GM23338 (cell line): ENCODE measurements at regions not wholly inside any gene's neighbourhood (a gene's known extent, or its start where the extent isn't known, plus 50 kb on each side); places are given as distances from the start of the nearest gene placed in this dataset.

Experiments
- ATAC-seq: fragments of 200-7000 bp; cut with Tn5 transposase; 3 replicates; pipeline ENCODE4 v1.9.1; 2020
- DNase-seq: peaks from one replicate; pipeline ENCODE4 v3.0.0-alpha.2; 2015; ENCODE audit warnings: low spot score
- H2AFZ ChIP-seq: fragments of 200-600 bp; sonication (generic); 2 replicates; pipeline ENCODE4 v1.8.0; 2016; ENCODE audit warnings: antibody characterized with exemption, mild to moderate bottlenecking, moderate library complexity
- H3F3A ChIP-seq: fragments of 200-600 bp; sonication (generic); replicated peaks from 2 replicates; pipeline ENCODE4 v1.8.0; 2017; ENCODE audit warnings: antibody characterized with exemption, mixed run types, low read depth
- H3K27ac ChIP-seq: fragments of 200-600 bp; sonication (generic); 2 replicates; pipeline ENCODE4 v1.6.1; 2016; ENCODE audit warnings: low read depth
- H3K27me3 ChIP-seq: fragments of 200-600 bp; sonication (generic); 2 replicates; pipeline ENCODE4 v1.8.0; 2016; ENCODE audit warnings: mild to moderate bottlenecking, mixed run types, moderate library complexity; ENCODE audit not compliant: insufficient read depth
- H3K36me3 ChIP-seq: fragments of 200-600 bp; sonication (generic); 2 replicates; pipeline ENCODE4 v1.8.0; 2016; ENCODE audit warnings: mild to moderate bottlenecking; ENCODE audit not compliant: insufficient read depth
- H3K4me1 ChIP-seq: fragments of 200-600 bp; sonication (generic); 2 replicates; pipeline ENCODE4 v1.8.0; 2016; ENCODE audit warnings: mild to moderate bottlenecking, moderate library complexity; ENCODE audit not compliant: insufficient read depth
- H3K4me2 ChIP-seq: fragments of 200-600 bp; sonication (generic); 2 replicates; pipeline ENCODE4 v1.7.1; 2017; ENCODE audit warnings: mixed run types
- H3K4me3 ChIP-seq: fragments of 200-600 bp; sonication (generic); 2 replicates; pipeline ENCODE4 v1.6.1; 2016; ENCODE audit warnings: mixed run types
- H3K79me2 ChIP-seq: fragments of 200-600 bp; sonication (generic); replicated peaks from 2 replicates; pipeline ENCODE4 v1.8.0; 2017; ENCODE audit warnings: mild to moderate bottlenecking; ENCODE audit not compliant: insufficient read depth
- H3K9me2 ChIP-seq: fragments of 200-600 bp; sonication (generic); 2 replicates; pipeline ENCODE4 v1.8.0; 2017; ENCODE audit not compliant: insufficient read depth
- H4K20me1 ChIP-seq: fragments of 200-600 bp; sonication (generic); replicated peaks from 2 replicates; pipeline ENCODE4 v1.8.0; 2017; ENCODE audit warnings: mild to moderate bottlenecking; ENCODE audit not compliant: insufficient read depth
- H3K27ac Mint-ChIP-seq: 2 replicates; pipeline ENCODE4 v1.8.0; 2020; ENCODE audit warnings: inconsistent platforms, mild to moderate bottlenecking, moderate library complexity, mixed read lengths
- H3K27me3 Mint-ChIP-seq: 3 replicates; pipeline ENCODE4 v1.8.0; 2022; ENCODE audit warnings: low read depth, mild to moderate bottlenecking, moderate library complexity, mixed read lengths, inconsistent platforms; ENCODE audit not compliant: insufficient read depth, poor library complexity
- H3K36me3 Mint-ChIP-seq: 3 replicates; pipeline ENCODE4 v1.8.0; 2021; ENCODE audit warnings: low read depth, mild to moderate bottlenecking, inconsistent platforms, moderate library complexity, mixed read lengths
- H3K4me1 Mint-ChIP-seq: 3 replicates; pipeline ENCODE4 v1.8.0; 2020; ENCODE audit warnings: mild to moderate bottlenecking, inconsistent platforms, mixed read lengths
- H3K4me3 Mint-ChIP-seq: 3 replicates; pipeline ENCODE4 v1.8.0; 2021; ENCODE audit warnings: moderate library complexity, mild to moderate bottlenecking, inconsistent platforms, mixed read lengths
- H3K9me3 Mint-ChIP-seq: 3 replicates; pipeline ENCODE4 v1.8.0; 2020; ENCODE audit warnings: moderate library complexity, mild to moderate bottlenecking, inconsistent platforms, mixed read lengths
- CREB1 ChIP-seq: fragments of 250-450 bp; sonication (Bioruptor Pico); IDR thresholded peaks from 2 replicates; pipeline ENCODE4 v1.5.0; 2020; ENCODE audit warnings: low read depth, mild to moderate bottlenecking, moderate library complexity
- CTCF ChIP-seq, 2 experiments: fragments of 200-600 bp in 1 of 2; sonication (generic) in 1 of 2; conservative IDR thresholded peaks; 2 replicates each; pipeline versions ENCODE4 v1.5.1 to v1.6.1; 2016 to 2017; ENCODE audit warnings: antibody characterized with exemption in 2 of 2, low read depth in 2 of 2, mild to moderate bottlenecking in 2 of 2, moderate library complexity in 1 of 2
- EZH2 ChIP-seq: fragments of 200-600 bp; sonication (generic); IDR thresholded peaks from one replicate; pipeline ENCODE4 v1.8.0; 2017; ENCODE audit warnings: antibody characterized with exemption, mild to moderate bottlenecking, low read depth; ENCODE audit not compliant: unreplicated experiment
- EZH2phosphoT487 ChIP-seq: fragments of 200-600 bp; sonication (generic); IDR thresholded peaks from one replicate; pipeline ENCODE4 v1.8.1; 2018; ENCODE audit warnings: antibody characterized with exemption; ENCODE audit not compliant: unreplicated experiment
- JUNB ChIP-seq: IDR thresholded peaks from one replicate; pipeline ENCODE4 v1.6.1; 2016; ENCODE audit warnings: antibody characterized with exemption; ENCODE audit not compliant: unreplicated experiment
- NANOG ChIP-seq: IDR thresholded peaks from 2 replicates; pipeline ENCODE4 v1.6.1; 2016; ENCODE audit warnings: antibody characterized with exemption, borderline replicate concordance
- STAT1 ChIP-seq: IDR thresholded peaks from one replicate; pipeline ENCODE4 v1.6.1; 2016; ENCODE audit warnings: antibody characterized with exemption; ENCODE audit not compliant: unreplicated experiment
- ZNF331 ChIP-seq: fragments of 250-450 bp; sonication (Bioruptor Pico); IDR thresholded peaks from 2 replicates; pipeline ENCODE4 v1.5.0; 2020; ENCODE audit warnings: low read depth, mild to moderate bottlenecking, moderate library complexity
- ZNF462 ChIP-seq: fragments of 250-450 bp; sonication (Bioruptor Pico); IDR thresholded peaks from 2 replicates; pipeline ENCODE4 v1.5.0; 2020; ENCODE audit warnings: mild to moderate bottlenecking, moderate library complexity

GRCh38 chr1:29855561-29856160, 619.3 kb downstream of the PTPRU start:
- DNase-seq (no peak), ATAC-seq (no peak)
- Histone ChIP-seq H4K20me1 (no peaks in the 10 kb centered on the region), H3K4me2 (no peak overlapping the region), H3K27ac (no peak overlapping the region), H3F3A (no peaks in the 10 kb centered on the region), H3K36me3 (no peaks in the 10 kb centered on the region), H3K4me1 (no peaks in the 10 kb centered on the region), H3K4me3 (no peak overlapping the region), H3K79me2 (no peaks in the 10 kb centered on the region), H3K9me2 (no peaks in the 10 kb centered on the region), H2AFZ (no peak overlapping the region), H3K27me3 (no peaks in the 10 kb centered on the region)
- no peak for TF ChIP-seq ZNF331 (CRISPR knock-in tag)
- no peak for TF ChIP-seq CREB1
- TF ChIP-seq EZH2: no peak
- TF ChIP-seq JUNB: no peak
- TF ChIP-seq STAT1: no peak
- TF ChIP-seq EZH2phosphoT487: no peak
- Mint-ChIP-seq H3K4me1 (peaks cover 2% of the 10 kb centered on the region), H3K9me3 (peaks cover 14% of the 10 kb centered on the region), H3K27ac (no peak overlapping the region), H3K27me3 (peaks cover 6% of the 10 kb centered on the region), H3K36me3 (peaks cover 7% of the 10 kb centered on the region; the same call in 2 of the 3 replicates), H3K4me3 (no peak overlapping the region)

- Mint-ChIP-seq H3K36me3 (no peaks in the 10 kb centered on the region; the same call in 2 of the 3 replicates), H3K27ac (no peak overlapping the region), H3K27me3 (peaks cover 6% of the 10 kb centered on the region), H3K9me3 (peaks cover 5% of the 10 kb centered on the region), H3K4me1 (peaks cover 2% of the 10 kb centered on the region), H3K4me3 (no peak overlapping the region)
- H3K9me2 ChIP-seq: no peaks in the 10 kb centered on the region
- H3K4me2 ChIP-seq: no peak overlapping the region
- H4K20me1 ChIP-seq: no peaks in the 10 kb centered on the region
- H3K4me3 ChIP-seq: no peak overlapping the region
- no peaks in the 10 kb centered on the region for H3K4me1 ChIP-seq
- H2AFZ ChIP-seq: no peak overlapping the region
- no peaks in the 10 kb centered on the region for H3K27me3 ChIP-seq
- ATAC-seq (no peak), DNase-seq (no peak)
- H3F3A ChIP-seq: no peaks in the 10 kb centered on the region
- H3K79me2 ChIP-seq: no peaks in the 10 kb centered on the region
- no peaks in the 10 kb centered on the region for H3K36me3 ChIP-seq
- H3K27ac ChIP-seq: no peak overlapping the region
- TF ChIP-seq STAT1: no peak
- no peak for TF ChIP-seq JUNB
- no peak for TF ChIP-seq ZNF462 (CRISPR knock-in tag)
- no peak for TF ChIP-seq CREB1
- no peak for TF ChIP-seq EZH2phosphoT487
- TF ChIP-seq NANOG: no peak
- TF ChIP-seq CTCF (conservative IDR thresholded peaks at IDR 0.05; ENCODE audit: low read depth in 2 of 2): no peak
- TF ChIP-seq EZH2: no peak
Measured at GRCh38 chr1:29854700-29855276, 618.5 kb downstream of the PTPRU start.
